GM06990 (cell line): ENCODE measurements at regions not wholly inside any gene's neighbourhood (a gene's known extent, or its start where the extent isn't known, plus 50 kb on each side); places are given as distances from the start of the nearest gene placed in this dataset.
"Not testable (repeated sequence)": the region's sequence is repeated elsewhere in the genome, so short reads cannot be mapped to it uniquely, and the experiment has no call there.

ENCODE experiments used
- DNase-seq: peaks from one replicate; pipeline ENCODE4 v3.0.0-alpha.2; 2011; ENCODE audit not compliant: insufficient read length; ENCODE audit errors: extremely low read depth
- H3K27me3 ChIP-seq: replicated peaks from 2 replicates; pipeline ENCODE4 v1.6.0; 2011; ENCODE audit warnings: low read length; ENCODE audit not compliant: control insufficient read depth, insufficient read depth
- H3K36me3 ChIP-seq: 2 replicates; pipeline ENCODE4 v1.5.1; 2011; ENCODE audit warnings: low read length; ENCODE audit not compliant: control insufficient read depth, insufficient read depth
- H3K4me3 ChIP-seq: replicated peaks from 2 replicates; pipeline ENCODE4 v1.5.1; 2011; ENCODE audit warnings: low read depth, mild to moderate bottlenecking, control low read depth, low read length
- CTCF ChIP-seq: IDR thresholded peaks from 2 replicates; pipeline ENCODE4 v1.5.1; 2011; ENCODE audit warnings: low read length, control low read depth, mild to moderate bottlenecking, inconsistent platforms; ENCODE audit not compliant: insufficient read depth, poor library complexity, severe bottlenecking

- H3K36me3 ChIP-seq, result no peaks in the 10 kb centered on the region
- DNase-seq, result no peak
These were observed 1073.9 kb downstream of the NXPH1 start for GRCh38 chr7:9507290-9507689.

GRCh38 chr7:9516662-9517061 is 1083.3 kb downstream of the NXPH1 start:
- no peak for DNase-seq
- Histone ChIP-seq H3K36me3 (no peaks in the 10 kb centered on the region), H3K27me3 (no peaks in the 10 kb centered on the region), H3K4me3 (no peak overlapping the region)
- no peak for TF ChIP-seq CTCF

More at GRCh38 chr7:9507290-9507689, 1073.9 kb downstream of the NXPH1 start:
- no peak for TF ChIP-seq CTCF
- Histone ChIP-seq H3K4me3 (no peak overlapping the region), H3K27me3 (no peaks in the 10 kb centered on the region)

GRCh38 chr7:9523579-9523978 is 1090.2 kb downstream of the NXPH1 start:
- Histone ChIP-seq H3K27me3 (no peaks in the 10 kb centered on the region), H3K36me3 (no peaks in the 10 kb centered on the region), H3K4me3 (no peak overlapping the region)
- TF ChIP-seq CTCF, result no peak
- DNase-seq, result no peak

GRCh38 chr7:9552431-9552830 is 1119.0 kb downstream of the NXPH1 start:
- H3K4me3 ChIP-seq, DNase-seq, H3K36me3 ChIP-seq, H3K27me3 ChIP-seq: not testable (repeated sequence)

GRCh38 chr7:9557853-9558252 is 1124.4 kb downstream of the NXPH1 start:
- Histone ChIP-seq H3K36me3 (no peaks in the 10 kb centered on the region), H3K4me3 (no peak overlapping the region), H3K27me3 (no peaks in the 10 kb centered on the region)
- TF ChIP-seq CTCF, result no peak
- DNase-seq, result no peak

- no peaks in the 10 kb centered on the region for H3K27me3 ChIP-seq
- DNase-seq, result no peak
- TF ChIP-seq CTCF, result no peak
- no peaks in the 10 kb centered on the region for H3K36me3 ChIP-seq
- H3K4me3 ChIP-seq, result no peak overlapping the region
These were observed 1142.3 kb downstream of the NXPH1 start for GRCh38 chr7:9575716-9576115.
